Liver (tissue), 7 donors: ENCODE measurements at regions not wholly inside any gene's neighbourhood (a gene's known extent, or its start where the extent isn't known, plus 50 kb on each side); places are given as distances from the start of the nearest gene placed in this dataset.

Source experiments
- DNase-seq: peaks from one replicate; pipeline ENCODE4 v3.0.0-alpha.2; 2017; ENCODE audit warnings: low spot score
- H3K27ac ChIP-seq, 2 donors: one replicate each; pipeline ENCODE4 v1.7.0; 2013; ENCODE audit warnings: inconsistent platforms in 2 of 2, low read length in 2 of 2, control low read depth in 1 of 2, low read depth in 1 of 2, mild to moderate bottlenecking in 1 of 2
- H3K27me3 ChIP-seq, 4 donors: one replicate each; pipeline versions ENCODE4 v1.6.1 to v1.7.0; 2013; ENCODE audit warnings: low read length in 3 of 4, inconsistent platforms in 1 of 4, mild to moderate bottlenecking in 1 of 4, moderate library complexity in 1 of 4; ENCODE audit not compliant: control insufficient read depth in 4 of 4, insufficient read depth in 4 of 4
- H3K36me3 ChIP-seq, 4 donors: one replicate each; pipeline versions ENCODE4 v1.6.1 to v1.7.0; 2013; ENCODE audit warnings: low read length in 3 of 4, mild to moderate bottlenecking in 3 of 4, low read depth in 1 of 4, moderate library complexity in 1 of 4; ENCODE audit not compliant: control insufficient read depth in 4 of 4, insufficient read depth in 3 of 4
- H3K4me1 ChIP-seq, 4 donors: one replicate each; pipeline versions ENCODE4 v1.6.1 to v1.7.0; 2013; ENCODE audit warnings: low read length in 3 of 4, mild to moderate bottlenecking in 3 of 4, moderate library complexity in 1 of 4; ENCODE audit not compliant: control insufficient read depth in 4 of 4, insufficient read depth in 4 of 4
- H3K4me3 ChIP-seq, 3 donors: one replicate each; pipeline versions ENCODE4 v1.6.1 to v1.7.0; 2013; ENCODE audit warnings: low read length in 3 of 3, control low read depth in 1 of 3, low read depth in 1 of 3, mild to moderate bottlenecking in 1 of 3
- H3K9ac ChIP-seq, 2 donors: one replicate each; pipeline ENCODE4 v1.7.0; 2013; ENCODE audit warnings: low read length in 2 of 2, mild to moderate bottlenecking in 2 of 2, moderate library complexity in 2 of 2, control low read depth in 1 of 2, low read depth in 1 of 2
- H3K9me3 ChIP-seq, 4 donors: one replicate each; pipeline versions ENCODE4 v1.6.1 to v1.7.0; 2013; ENCODE audit warnings: low read length in 3 of 4; ENCODE audit not compliant: control insufficient read depth in 4 of 4
- ATF3 ChIP-seq: IDR thresholded peaks from 2 replicates; pipeline ENCODE4 v1.6.1; 2016; ENCODE audit warnings: antibody characterized with exemption
- EGR1 ChIP-seq, 2 donors: IDR thresholded peaks; 2 replicates each; pipeline ENCODE4 v1.6.1; 2016 to 2018; ENCODE audit warnings: antibody characterized with exemption in 2 of 2, low read depth in 2 of 2
- FOXA1 ChIP-seq: IDR thresholded peaks from 2 replicates; pipeline ENCODE4 v1.6.1; 2016; ENCODE audit warnings: antibody characterized with exemption
- FOXA2 ChIP-seq: IDR thresholded peaks from 2 replicates; pipeline ENCODE4 v1.6.1; 2016; ENCODE audit warnings: antibody characterized with exemption
- GABPA ChIP-seq, 2 donors: IDR thresholded peaks in 1 of 2; conservative IDR thresholded peaks in 1 of 2; 2 replicates each; pipeline ENCODE4 v1.6.1; 2016; ENCODE audit warnings: antibody characterized with exemption in 2 of 2, mild to moderate bottlenecking in 1 of 2, moderate library complexity in 1 of 2
- HNF4A ChIP-seq, 2 donors: conservative IDR thresholded peaks; 2 replicates each; pipeline ENCODE4 v1.6.1; 2016; ENCODE audit warnings: antibody characterized with exemption in 2 of 2, mild to moderate bottlenecking in 2 of 2
- HNF4G ChIP-seq: IDR thresholded peaks from 2 replicates; pipeline ENCODE4 v1.6.1; 2016; ENCODE audit warnings: antibody characterized with exemption
- JUND ChIP-seq, 2 donors: IDR thresholded peaks; 2 replicates each; pipeline ENCODE4 v1.6.1; 2016; ENCODE audit warnings: antibody characterized with exemption in 2 of 2
- MAX ChIP-seq: IDR thresholded peaks from 2 replicates; pipeline ENCODE4 v1.6.1; 2016; ENCODE audit warnings: antibody characterized with exemption
- NR2F2 ChIP-seq: IDR thresholded peaks from 2 replicates; pipeline ENCODE4 v1.6.1; 2016; ENCODE audit warnings: antibody characterized with exemption
- RAD21 ChIP-seq, 2 donors: IDR thresholded peaks; 2 replicates each; pipeline ENCODE4 v1.6.1; 2016; ENCODE audit warnings: antibody characterized with exemption in 2 of 2, mild to moderate bottlenecking in 2 of 2
- RXRA ChIP-seq, 2 donors: IDR thresholded peaks; 2 replicates each; pipeline ENCODE4 v1.6.1; 2017 to 2018; ENCODE audit warnings: antibody characterized with exemption in 2 of 2, mild to moderate bottlenecking in 1 of 2
- SP1 ChIP-seq: IDR thresholded peaks from 2 replicates; pipeline ENCODE4 v1.6.1; 2018; ENCODE audit warnings: antibody characterized with exemption, mild to moderate bottlenecking
- TAF1 ChIP-seq: conservative IDR thresholded peaks from 2 replicates; pipeline ENCODE4 v1.6.1; 2016; ENCODE audit warnings: antibody characterized with exemption, mild to moderate bottlenecking
- YY1 ChIP-seq: IDR thresholded peaks from 2 replicates; pipeline ENCODE4 v1.6.1; 2016; ENCODE audit warnings: antibody characterized with exemption, mild to moderate bottlenecking
- ZBTB33 ChIP-seq: IDR thresholded peaks from 2 replicates; pipeline ENCODE4 v1.6.1; 2016; ENCODE audit warnings: antibody characterized with exemption
- TF ChIP-seq, protein P1 (sequence below): IDR thresholded peaks from 2 replicates; pipeline ENCODE4 v1.6.1; 2016; ENCODE audit warnings: antibody characterized with exemption, mild to moderate bottlenecking
- TF ChIP-seq, protein P2 (sequence below): fragments of 150-350 bp; IDR thresholded peaks from 2 replicates; pipeline ENCODE4 v1.5.1; 2017; ENCODE audit warnings: improper control_type of control experiment, low read depth, low read length; ENCODE audit not compliant: missing input control
- donor health status: healthy.
- donor health status: healthy.
- donor health status: healthy.
- donor health status: healthy.

GRCh38 chr15:94056314-94056713 lies 175.0 kb upstream of the MCTP2 start:
- H3K9me3 ChIP-seq, result no peaks in the 10 kb centered on the region
- H3K36me3 ChIP-seq, result no peaks in the 10 kb centered on the region
- H3K9ac ChIP-seq, result no peak overlapping the region
- TF ChIP-seq RAD21 (IDR thresholded peaks at IDR 0.05), result no peak
- peaks cover 0 to 4% (median 0%) of the 10 kb centered on the region in 4 donors for H3K27me3 ChIP-seq
- H3K4me1 ChIP-seq, result no peaks in the 10 kb centered on the region
- no peak overlapping the region for H3K27ac ChIP-seq
- no peak for DNase-seq
- no peak overlapping the region for H3K4me3 ChIP-seq

DNA sequence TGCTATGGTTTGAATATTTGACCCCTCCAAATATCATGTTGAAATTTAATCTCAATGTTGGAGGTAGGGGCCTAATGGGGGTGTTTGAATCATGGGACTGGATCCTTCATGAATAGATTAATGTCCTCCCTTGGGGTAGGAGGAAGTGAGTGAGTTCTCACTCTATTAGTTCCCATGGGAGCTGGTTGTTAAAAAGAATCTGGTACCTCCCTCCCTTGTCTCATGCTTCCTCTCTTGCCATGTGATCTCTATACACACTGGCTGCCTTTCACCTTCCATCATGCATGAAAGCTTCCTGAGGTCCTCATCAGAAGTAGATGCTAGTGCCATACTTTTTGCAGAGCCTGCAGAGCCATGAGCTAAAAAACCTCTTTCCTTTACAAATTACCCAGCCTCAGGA lies 177.7 kb upstream of the MCTP2 start:
- no peaks in the 10 kb centered on the region for H3K9me3 ChIP-seq
- H3K4me1 ChIP-seq, result no peaks in the 10 kb centered on the region
- H3K36me3 ChIP-seq, result no peaks in the 10 kb centered on the region
- TF ChIP-seq ATF3 (no peak), EGR1 (IDR thresholded peaks at IDR 0.05; ENCODE audit: low read depth in 2 of 2) (no peak), HNF4A (conservative IDR thresholded peaks at IDR 0.05) (no peak), ZBTB33 (no peak), HNF4G (no peak), FOXA2 (no peak), YY1 (no peak), MAX (no peak), SP1 (no peak), GABPA (IDR thresholded peaks at IDR 0.05 in 1 of 2, conservative IDR thresholded peaks at IDR 0.05 in 1 of 2) (no peak), NR2F2 (no peak), RXRA (IDR thresholded peaks at IDR 0.05) (no peak), TAF1 (no peak), RAD21 (IDR thresholded peaks at IDR 0.05) (no peak), JUND (IDR thresholded peaks at IDR 0.05) (no peak), FOXA1 (no peak)
- TF ChIP-seq, protein P1, sequence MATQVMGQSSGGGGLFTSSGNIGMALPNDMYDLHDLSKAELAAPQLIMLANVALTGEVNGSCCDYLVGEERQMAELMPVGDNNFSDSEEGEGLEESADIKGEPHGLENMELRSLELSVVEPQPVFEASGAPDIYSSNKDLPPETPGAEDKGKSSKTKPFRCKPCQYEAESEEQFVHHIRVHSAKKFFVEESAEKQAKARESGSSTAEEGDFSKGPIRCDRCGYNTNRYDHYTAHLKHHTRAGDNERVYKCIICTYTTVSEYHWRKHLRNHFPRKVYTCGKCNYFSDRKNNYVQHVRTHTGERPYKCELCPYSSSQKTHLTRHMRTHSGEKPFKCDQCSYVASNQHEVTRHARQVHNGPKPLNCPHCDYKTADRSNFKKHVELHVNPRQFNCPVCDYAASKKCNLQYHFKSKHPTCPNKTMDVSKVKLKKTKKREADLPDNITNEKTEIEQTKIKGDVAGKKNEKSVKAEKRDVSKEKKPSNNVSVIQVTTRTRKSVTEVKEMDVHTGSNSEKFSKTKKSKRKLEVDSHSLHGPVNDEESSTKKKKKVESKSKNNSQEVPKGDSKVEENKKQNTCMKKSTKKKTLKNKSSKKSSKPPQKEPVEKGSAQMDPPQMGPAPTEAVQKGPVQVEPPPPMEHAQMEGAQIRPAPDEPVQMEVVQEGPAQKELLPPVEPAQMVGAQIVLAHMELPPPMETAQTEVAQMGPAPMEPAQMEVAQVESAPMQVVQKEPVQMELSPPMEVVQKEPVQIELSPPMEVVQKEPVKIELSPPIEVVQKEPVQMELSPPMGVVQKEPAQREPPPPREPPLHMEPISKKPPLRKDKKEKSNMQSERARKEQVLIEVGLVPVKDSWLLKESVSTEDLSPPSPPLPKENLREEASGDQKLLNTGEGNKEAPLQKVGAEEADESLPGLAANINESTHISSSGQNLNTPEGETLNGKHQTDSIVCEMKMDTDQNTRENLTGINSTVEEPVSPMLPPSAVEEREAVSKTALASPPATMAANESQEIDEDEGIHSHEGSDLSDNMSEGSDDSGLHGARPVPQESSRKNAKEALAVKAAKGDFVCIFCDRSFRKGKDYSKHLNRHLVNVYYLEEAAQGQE, result no peak
- TF ChIP-seq, protein P2, sequence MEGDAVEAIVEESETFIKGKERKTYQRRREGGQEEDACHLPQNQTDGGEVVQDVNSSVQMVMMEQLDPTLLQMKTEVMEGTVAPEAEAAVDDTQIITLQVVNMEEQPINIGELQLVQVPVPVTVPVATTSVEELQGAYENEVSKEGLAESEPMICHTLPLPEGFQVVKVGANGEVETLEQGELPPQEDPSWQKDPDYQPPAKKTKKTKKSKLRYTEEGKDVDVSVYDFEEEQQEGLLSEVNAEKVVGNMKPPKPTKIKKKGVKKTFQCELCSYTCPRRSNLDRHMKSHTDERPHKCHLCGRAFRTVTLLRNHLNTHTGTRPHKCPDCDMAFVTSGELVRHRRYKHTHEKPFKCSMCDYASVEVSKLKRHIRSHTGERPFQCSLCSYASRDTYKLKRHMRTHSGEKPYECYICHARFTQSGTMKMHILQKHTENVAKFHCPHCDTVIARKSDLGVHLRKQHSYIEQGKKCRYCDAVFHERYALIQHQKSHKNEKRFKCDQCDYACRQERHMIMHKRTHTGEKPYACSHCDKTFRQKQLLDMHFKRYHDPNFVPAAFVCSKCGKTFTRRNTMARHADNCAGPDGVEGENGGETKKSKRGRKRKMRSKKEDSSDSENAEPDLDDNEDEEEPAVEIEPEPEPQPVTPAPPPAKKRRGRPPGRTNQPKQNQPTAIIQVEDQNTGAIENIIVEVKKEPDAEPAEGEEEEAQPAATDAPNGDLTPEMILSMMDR, result no peak
- no peak overlapping the region for H3K27ac ChIP-seq
- H3K4me3 ChIP-seq, result no peak overlapping the region
- H3K9ac ChIP-seq, result no peak overlapping the region
- DNase-seq, result no peak
- H3K27me3 ChIP-seq, result no peaks in the 10 kb centered on the region
